Suprapubic skin (tissue), 4 donors: ENCODE measurements at regions not wholly inside any gene's neighbourhood (a gene's known extent, or its start where the extent isn't known, plus 50 kb on each side); places are given as distances from the start of the nearest gene placed in this dataset.

ENCODE experiments used
- EP300 ChIP-seq: sonication (generic); formaldehyde crosslinking; IDR thresholded peaks from one replicate; pipeline ENCODE4 v1.6.1; 2017; ENCODE audit warnings: antibody characterized with exemption
- POLR2AphosphoS5 ChIP-seq, 3 donors: sonication (generic); formaldehyde crosslinking; IDR thresholded peaks; one replicate each; pipeline ENCODE4 v1.6.1; 2017; ENCODE audit warnings: antibody characterized with exemption in 3 of 3
- TF ChIP-seq, protein P1 (sequence below), 2 donors: fragments of 200-600 bp in 1 of 2; fragments of 450-650 bp in 1 of 2; sonication (generic) in 1 of 2; IDR thresholded peaks; one replicate each; pipeline ENCODE4 v1.5.1; 2016 to 2019; ENCODE audit warnings: antibody characterized with exemption in 2 of 2, mild to moderate bottlenecking in 1 of 2, moderate library complexity in 1 of 2

DNA sequence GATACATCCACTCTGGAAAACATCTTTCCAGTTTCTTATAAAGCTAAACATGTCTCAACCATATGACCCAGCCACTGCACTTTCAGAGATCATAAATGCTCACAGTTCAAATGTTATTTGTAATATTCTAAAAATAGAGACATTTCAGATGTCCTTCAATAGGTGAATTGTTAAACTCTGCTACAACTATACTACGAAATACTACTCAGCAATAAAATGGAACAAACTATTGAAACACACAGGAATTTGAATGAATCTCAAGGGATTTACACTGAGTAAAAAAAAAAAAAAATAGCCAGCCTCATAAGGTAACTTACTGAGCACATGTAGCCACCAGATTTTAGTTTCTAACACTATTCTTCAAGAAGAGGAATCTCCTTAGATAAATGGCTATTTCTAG, 253.9 kb downstream of the PCDH18 start:
- TF ChIP-seq EP300 (no peak), POLR2AphosphoS5 (IDR thresholded peaks at IDR 0.05) (no peak)
- TF ChIP-seq, protein P1, sequence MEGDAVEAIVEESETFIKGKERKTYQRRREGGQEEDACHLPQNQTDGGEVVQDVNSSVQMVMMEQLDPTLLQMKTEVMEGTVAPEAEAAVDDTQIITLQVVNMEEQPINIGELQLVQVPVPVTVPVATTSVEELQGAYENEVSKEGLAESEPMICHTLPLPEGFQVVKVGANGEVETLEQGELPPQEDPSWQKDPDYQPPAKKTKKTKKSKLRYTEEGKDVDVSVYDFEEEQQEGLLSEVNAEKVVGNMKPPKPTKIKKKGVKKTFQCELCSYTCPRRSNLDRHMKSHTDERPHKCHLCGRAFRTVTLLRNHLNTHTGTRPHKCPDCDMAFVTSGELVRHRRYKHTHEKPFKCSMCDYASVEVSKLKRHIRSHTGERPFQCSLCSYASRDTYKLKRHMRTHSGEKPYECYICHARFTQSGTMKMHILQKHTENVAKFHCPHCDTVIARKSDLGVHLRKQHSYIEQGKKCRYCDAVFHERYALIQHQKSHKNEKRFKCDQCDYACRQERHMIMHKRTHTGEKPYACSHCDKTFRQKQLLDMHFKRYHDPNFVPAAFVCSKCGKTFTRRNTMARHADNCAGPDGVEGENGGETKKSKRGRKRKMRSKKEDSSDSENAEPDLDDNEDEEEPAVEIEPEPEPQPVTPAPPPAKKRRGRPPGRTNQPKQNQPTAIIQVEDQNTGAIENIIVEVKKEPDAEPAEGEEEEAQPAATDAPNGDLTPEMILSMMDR (IDR thresholded peaks at IDR 0.05): no peak
